ENCODE measurements at regions not wholly inside any gene's neighbourhood (a gene's known extent, or its start where the extent isn't known, plus 50 kb on each side); places are given as distances from the start of the nearest gene placed in this dataset.

- no peak for TF ChIP-seq ZBTB40 (IDR thresholded peaks at IDR 0.05; ENCODE audit: borderline replicate concordance)
- TF ChIP-seq ATF3 (IDR thresholded peaks at IDR 0.05; ENCODE audit: borderline replicate concordance, extremely low read depth, low read depth, low read length), result no peak
- TF ChIP-seq ATF2 (IDR thresholded peaks at IDR 0.05; ENCODE audit: low read length), result no peak
- no peak for TF ChIP-seq GATAD2B (conservative IDR thresholded peaks at IDR 0.05; ENCODE audit: low read depth)
- TF ChIP-seq CBX5 (IDR thresholded peaks at IDR 0.05; ENCODE audit: low read depth), result no peak
- no peak for TF ChIP-seq PRDM15 (CRISPR knock-in tag; IDR thresholded peaks at IDR 0.05)
Measured at GRCh38 chr15:70375006-70375431, 277.3 kb upstream of the TLE3 start (continued).
